AG04449 (cell line): ENCODE measurements at regions not wholly inside any gene's neighbourhood (a gene's known extent, or its start where the extent isn't known, plus 50 kb on each side); places are given as distances from the start of the nearest gene placed in this dataset.

Experiments
- CTCF ChIA-PET: fragments of 350-600 bp; formaldehyde crosslinking; extraction: SDS; loops from one replicate; lab custom pipeline; 2021; ENCODE audit warnings: antibody characterized with exemption; lab: Yijun Ruan, JAX
- POLR2A ChIA-PET: fragments of 400-600, 350-600 bp; formaldehyde crosslinking; extraction: SDS; loops from one replicate; lab custom pipeline; 2020; ENCODE audit warnings: antibody characterized with exemption, inconsistent platforms; lab: Yijun Ruan, JAX
- DNase-seq: peaks from one replicate; pipeline ENCODE4 v3.0.0-alpha.2; 2010; ENCODE audit warnings: low read depth, low spot score
- H3K4me3 ChIP-seq: 2 replicates; pipeline ENCODE4 v1.5.1; 2011; ENCODE audit warnings: low read depth, mild to moderate bottlenecking, control low read depth, low read length
- TF ChIP-seq, protein P1 (sequence below): IDR thresholded peaks from one replicate; pipeline ENCODE4 v1.5.1; 2011; ENCODE audit warnings: mild to moderate bottlenecking, moderate library complexity, low read length, control low read depth, inconsistent platforms; ENCODE audit not compliant: insufficient read depth; ENCODE audit errors: missing control alignments

DNA sequence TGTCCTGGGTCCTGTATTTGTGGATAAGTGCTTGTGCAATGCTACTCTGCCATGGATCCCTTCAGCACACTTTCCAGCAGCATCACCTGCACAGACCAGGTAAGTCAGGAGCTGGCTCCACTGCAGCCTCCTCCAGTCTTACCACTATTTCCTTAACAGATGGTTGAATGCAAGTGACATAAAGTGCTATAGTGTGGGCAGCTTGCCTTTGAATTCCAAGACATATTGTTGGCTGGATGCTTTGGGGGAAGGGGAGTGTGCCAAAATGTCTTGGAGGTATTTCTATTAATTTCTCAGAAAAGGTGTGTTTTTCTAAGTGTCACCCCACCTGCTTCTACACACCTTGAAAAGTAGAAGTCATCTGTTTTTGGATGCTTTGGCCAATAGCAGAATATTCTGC, 352.2 kb upstream of the SUCLG2 start:
- ChIA-PET POLR2A (no interaction called here), CTCF (no interaction called here)
- no peak overlapping the region for H3K4me3 ChIP-seq
- TF ChIP-seq, protein P1, sequence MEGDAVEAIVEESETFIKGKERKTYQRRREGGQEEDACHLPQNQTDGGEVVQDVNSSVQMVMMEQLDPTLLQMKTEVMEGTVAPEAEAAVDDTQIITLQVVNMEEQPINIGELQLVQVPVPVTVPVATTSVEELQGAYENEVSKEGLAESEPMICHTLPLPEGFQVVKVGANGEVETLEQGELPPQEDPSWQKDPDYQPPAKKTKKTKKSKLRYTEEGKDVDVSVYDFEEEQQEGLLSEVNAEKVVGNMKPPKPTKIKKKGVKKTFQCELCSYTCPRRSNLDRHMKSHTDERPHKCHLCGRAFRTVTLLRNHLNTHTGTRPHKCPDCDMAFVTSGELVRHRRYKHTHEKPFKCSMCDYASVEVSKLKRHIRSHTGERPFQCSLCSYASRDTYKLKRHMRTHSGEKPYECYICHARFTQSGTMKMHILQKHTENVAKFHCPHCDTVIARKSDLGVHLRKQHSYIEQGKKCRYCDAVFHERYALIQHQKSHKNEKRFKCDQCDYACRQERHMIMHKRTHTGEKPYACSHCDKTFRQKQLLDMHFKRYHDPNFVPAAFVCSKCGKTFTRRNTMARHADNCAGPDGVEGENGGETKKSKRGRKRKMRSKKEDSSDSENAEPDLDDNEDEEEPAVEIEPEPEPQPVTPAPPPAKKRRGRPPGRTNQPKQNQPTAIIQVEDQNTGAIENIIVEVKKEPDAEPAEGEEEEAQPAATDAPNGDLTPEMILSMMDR, result no peak
- no peak for DNase-seq

- ChIA-PET POLR2A (no interaction called here), CTCF (no interaction called here)
- no peak overlapping the region for H3K4me3 ChIP-seq
- TF ChIP-seq, protein P1, result no peak
- no peak for DNase-seq
These were observed 349.7 kb upstream of the SUCLG2 start for GRCh38 chr3:68004091-68004490.

- TF ChIP-seq, protein P1, result no peak
- no peak overlapping the region for H3K4me3 ChIP-seq
- POLR2A ChIA-PET, result no interaction called here
- CTCF ChIA-PET, result no interaction called here
- no peak for DNase-seq
These were observed 343.9 kb upstream of the SUCLG2 start for GRCh38 chr3:67998281-67998680.

DNA sequence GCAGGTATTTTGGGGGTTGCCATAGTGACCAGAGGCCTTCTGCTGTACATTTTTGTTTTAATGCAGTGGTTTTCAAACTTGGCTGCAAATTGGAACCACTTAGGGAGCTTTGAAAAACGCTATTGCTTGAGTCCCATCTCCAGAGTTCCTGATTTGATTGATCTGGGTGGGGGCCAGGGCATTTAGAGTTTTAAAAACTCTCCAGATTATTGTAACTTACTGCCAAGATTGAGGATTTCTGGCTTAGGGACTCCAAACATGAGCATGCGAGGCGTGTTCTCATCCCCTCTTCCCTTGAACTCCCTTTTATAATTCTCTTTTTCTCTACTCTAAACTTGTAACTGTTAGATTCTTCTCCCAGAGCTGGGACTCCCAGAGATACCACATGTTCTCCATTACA, 340.8 kb upstream of the SUCLG2 start:
- DNase-seq, result no peak
- H3K4me3 ChIP-seq, result no peak overlapping the region
- ChIA-PET CTCF (no interaction called here), POLR2A (no interaction called here)
- TF ChIP-seq, protein P1, result no peak

- POLR2A ChIA-PET, result no interaction called here
- no peak for DNase-seq
- TF ChIP-seq, protein P1, result no peak
These were observed 332.3 kb upstream of the SUCLG2 start for GRCh38 chr3:67986706-67987105.

DNA sequence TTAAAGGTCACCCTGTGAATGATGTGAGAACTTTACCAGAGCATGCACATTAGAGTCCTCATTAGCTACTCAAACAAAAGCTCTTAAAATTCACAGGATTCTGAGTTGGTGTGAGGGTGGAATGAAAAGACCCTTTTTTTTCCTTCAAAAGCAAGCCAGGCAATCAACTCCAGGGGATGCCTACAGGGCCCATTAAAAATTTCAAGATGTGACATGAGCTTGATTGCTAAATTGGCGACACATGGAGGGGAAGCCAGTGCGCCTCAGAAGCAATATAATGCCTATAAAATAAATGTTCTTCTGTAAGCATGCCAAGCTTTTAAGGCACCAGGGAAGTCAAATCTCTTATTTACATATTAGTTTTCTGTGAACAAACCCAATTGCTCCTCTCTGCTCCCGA, 328.8 kb upstream of the SUCLG2 start:
- no peak overlapping the region for H3K4me3 ChIP-seq
- TF ChIP-seq, protein P1, result no peak
- no peak for DNase-seq
- POLR2A ChIA-PET, result no interaction called here
- CTCF ChIA-PET, result no interaction called here

More at GRCh38 chr3:67986706-67987105, 332.3 kb upstream of the SUCLG2 start:
- CTCF ChIA-PET, result no interaction called here
- no peak overlapping the region for H3K4me3 ChIP-seq
